SK-N-SH (cell line): ENCODE measurements at regions not wholly inside any gene's neighbourhood (a gene's known extent, or its start where the extent isn't known, plus 50 kb on each side); places are given as distances from the start of the nearest gene placed in this dataset.

Experiments
- CTCF ChIP-seq: fragments of 200-600 bp; sonication (generic); IDR thresholded peaks from 2 replicates; pipeline ENCODE4 v1.6.1; 2017; ENCODE audit warnings: antibody characterized with exemption, mild to moderate bottlenecking, moderate library complexity
- EZH2phosphoT487 ChIP-seq: fragments of 200-600 bp; sonication (generic); IDR thresholded peaks from 2 replicates; pipeline ENCODE4 v1.6.1; 2017; ENCODE audit warnings: low read depth, mixed run types, mild to moderate bottlenecking, antibody characterized with exemption, moderate library complexity, borderline replicate concordance
- MXI1 ChIP-seq: IDR thresholded peaks from 2 replicates; pipeline ENCODE4 v1.6.1; 2012; ENCODE audit warnings: mild to moderate bottlenecking, low read depth, low read length, improper control_type of control experiment
- NFIC ChIP-seq: IDR thresholded peaks from 2 replicates; pipeline ENCODE4 v1.4.0; 2012; ENCODE audit warnings: borderline replicate concordance
- POLR2AphosphoS5 ChIP-seq: IDR thresholded peaks from 2 replicates; pipeline ENCODE4 v1.6.1; 2012; ENCODE audit warnings: low read depth, low read length
- TAF1 ChIP-seq: IDR thresholded peaks from 2 replicates; pipeline ENCODE4 v1.6.1; 2012; ENCODE audit warnings: low read depth, mild to moderate bottlenecking, low read length, moderate library complexity, borderline replicate concordance
- TEAD4 ChIP-seq: IDR thresholded peaks from 2 replicates; pipeline ENCODE4 v1.4.0; 2012; ENCODE audit warnings: mild to moderate bottlenecking, borderline replicate concordance; ENCODE audit not compliant: insufficient read depth
- YY1 ChIP-seq: IDR thresholded peaks from 2 replicates; pipeline ENCODE4 v1.4.0; 2012; ENCODE audit warnings: low read depth, mild to moderate bottlenecking

GRCh38 chr20:39850821-39851330 is 838.2 kb downstream of the MAFB start:
- TF ChIP-seq TEAD4 (no peak), YY1 (no peak), NFIC (no peak), TAF1 (no peak), EZH2phosphoT487 (no peak), CTCF (no peak), MXI1 (no peak), POLR2AphosphoS5 (no peak)
